GM21515 (cell line): ENCODE measurements at regions not wholly inside any gene's neighbourhood (a gene's known extent, or its start where the extent isn't known, plus 50 kb on each side); places are given as distances from the start of the nearest gene placed in this dataset.
"Not testable (repeated sequence)": the region's sequence is repeated elsewhere in the genome, so short reads cannot be mapped to it uniquely, and the experiment has no call there.

Experiments used
- ATAC-seq: cut with Tn5 transposase; IDR thresholded peaks from one replicate; pipeline ENCODE4 v1.9.1; 2021; ENCODE audit not compliant: unreplicated experiment

- no peak for ATAC-seq
Measured at GRCh38 chr14:88981948-88982347, 157.5 kb downstream of the TTC8 start.

GRCh38 chr14:88983755-88984154, 159.3 kb downstream of the TTC8 start:
- ATAC-seq = no peak

GRCh38 chr14:88985654-88986053, 161.2 kb downstream of the TTC8 start:
- ATAC-seq = no peak

GRCh38 chr14:88986146-88986841, 161.8 kb downstream of the TTC8 start:
- ATAC-seq = no peak

GRCh38 chr14:88986908-88987307, 162.5 kb downstream of the TTC8 start:
- not testable (repeated sequence) for ATAC-seq

GRCh38 chr14:88987516-88987915, 163.1 kb downstream of the TTC8 start:
- ATAC-seq = no peak

GRCh38 chr14:88989911-88990310, 165.5 kb downstream of the TTC8 start:
- ATAC-seq = no peak

GRCh38 chr14:88990856-88991255, 166.4 kb downstream of the TTC8 start:
- ATAC-seq = no peak

GRCh38 chr14:88992011-88992410, 167.6 kb downstream of the TTC8 start:
- no peak for ATAC-seq

GRCh38 chr14:88993946-88994345, 169.5 kb downstream of the TTC8 start:
- ATAC-seq = no peak

- no peak for ATAC-seq
Measured at GRCh38 chr14:88995437-88996198, 171.2 kb downstream of the TTC8 start.

- no peak for ATAC-seq
Measured at GRCh38 chr14:88998027-88998426, 173.6 kb downstream of the TTC8 start.

- ATAC-seq = no peak
Measured at GRCh38 chr14:88999137-88999536, 174.7 kb downstream of the TTC8 start.

- no peak for ATAC-seq
Measured at GRCh38 chr14:89000007-89000942, 175.8 kb downstream of the TTC8 start.

GRCh38 chr14:89004166-89004565, 179.7 kb downstream of the TTC8 start:
- no peak for ATAC-seq

GRCh38 chr14:89007906-89008305, 183.5 kb downstream of the TTC8 start:
- no peak for ATAC-seq

- no peak for ATAC-seq
Measured at GRCh38 chr14:89011355-89012281, 187.2 kb downstream of the TTC8 start.

GRCh38 chr14:89012282-89013097, 188.0 kb downstream of the TTC8 start:
- no peak for ATAC-seq

- no peak for ATAC-seq
Measured at GRCh38 chr14:89013098-89013504, 188.7 kb downstream of the TTC8 start.
